ENCODE measurements at regions not wholly inside any gene's neighbourhood (a gene's known extent, or its start where the extent isn't known, plus 50 kb on each side); places are given as distances from the start of the nearest gene placed in this dataset.

DNA sequence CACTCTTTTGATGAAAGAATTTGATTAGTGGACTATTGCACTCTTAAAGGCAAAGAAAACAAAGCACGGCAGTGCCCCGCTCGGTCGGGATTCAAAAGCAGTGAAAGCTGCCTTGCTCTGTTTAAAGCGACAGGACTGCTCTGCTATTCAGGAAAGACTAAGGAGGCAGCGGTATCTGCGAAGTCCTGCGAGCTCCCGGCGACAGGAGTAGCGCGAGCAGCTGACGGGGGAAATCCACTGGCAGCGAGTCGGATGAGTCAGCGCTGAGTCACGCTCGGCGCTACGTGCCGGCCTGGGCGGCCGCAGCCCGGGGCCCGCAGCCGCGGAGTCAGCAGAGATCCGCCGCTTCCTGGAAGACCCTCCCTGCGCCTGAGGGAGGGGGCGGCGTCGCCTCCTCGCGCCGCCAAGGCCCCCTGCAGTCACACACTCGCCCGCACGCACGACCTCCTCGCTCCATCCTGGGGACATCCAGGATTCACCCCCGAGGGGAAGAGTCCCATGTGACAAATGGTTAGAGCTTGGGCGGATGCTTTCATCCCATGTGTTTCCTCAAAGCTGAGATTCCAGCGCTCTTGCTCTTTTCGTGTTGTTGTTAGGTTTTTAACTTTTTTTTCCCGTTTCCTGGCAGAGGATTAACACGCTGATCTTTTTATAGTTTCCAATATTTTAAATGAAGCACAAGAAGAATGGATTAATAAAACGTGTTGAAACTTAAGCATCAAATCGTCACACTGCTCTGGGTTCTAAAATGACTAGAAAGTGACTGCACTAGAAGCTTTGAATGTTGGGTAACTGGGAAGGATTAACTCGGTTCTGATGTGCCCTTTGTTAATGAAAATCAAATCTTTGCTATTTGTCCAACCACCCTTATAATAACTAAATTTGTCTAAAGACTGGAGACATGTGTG, 102.5 kb downstream of the ARRDC3 start:
- TF ChIP-seq, protein P1, sequence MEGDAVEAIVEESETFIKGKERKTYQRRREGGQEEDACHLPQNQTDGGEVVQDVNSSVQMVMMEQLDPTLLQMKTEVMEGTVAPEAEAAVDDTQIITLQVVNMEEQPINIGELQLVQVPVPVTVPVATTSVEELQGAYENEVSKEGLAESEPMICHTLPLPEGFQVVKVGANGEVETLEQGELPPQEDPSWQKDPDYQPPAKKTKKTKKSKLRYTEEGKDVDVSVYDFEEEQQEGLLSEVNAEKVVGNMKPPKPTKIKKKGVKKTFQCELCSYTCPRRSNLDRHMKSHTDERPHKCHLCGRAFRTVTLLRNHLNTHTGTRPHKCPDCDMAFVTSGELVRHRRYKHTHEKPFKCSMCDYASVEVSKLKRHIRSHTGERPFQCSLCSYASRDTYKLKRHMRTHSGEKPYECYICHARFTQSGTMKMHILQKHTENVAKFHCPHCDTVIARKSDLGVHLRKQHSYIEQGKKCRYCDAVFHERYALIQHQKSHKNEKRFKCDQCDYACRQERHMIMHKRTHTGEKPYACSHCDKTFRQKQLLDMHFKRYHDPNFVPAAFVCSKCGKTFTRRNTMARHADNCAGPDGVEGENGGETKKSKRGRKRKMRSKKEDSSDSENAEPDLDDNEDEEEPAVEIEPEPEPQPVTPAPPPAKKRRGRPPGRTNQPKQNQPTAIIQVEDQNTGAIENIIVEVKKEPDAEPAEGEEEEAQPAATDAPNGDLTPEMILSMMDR (IDR thresholded peaks at IDR 0.05): no peak
- TF ChIP-seq POLR2A (IDR thresholded peaks at IDR 0.05): no peak
